Calu3 (cell line): ENCODE measurements at regions not wholly inside any gene's neighbourhood (a gene's known extent, or its start where the extent isn't known, plus 50 kb on each side); places are given as distances from the start of the nearest gene placed in this dataset.

Experiments used
- BruUV-seq: library from RNA; stranded (reverse); fragments of 400-500 nt; replicated peaks from 2 replicates; lab custom pipeline; 2021; lab: Mats Ljungman, UMichigan
- CTCF ChIA-PET: fragments of 300-600 bp; sonication (Branson Sonifier 250); formaldehyde crosslinking; loops from one replicate; lab custom pipeline; 2022; ENCODE audit warnings: antibody characterized with exemption; lab: Charles Lee
- DNase-seq: peaks from one replicate; pipeline ENCODE4 v3.0.0; 2022
- H3K27ac Mint-ChIP-seq: one replicate; pipeline ENCODE4 v1.8.0; 2022; ENCODE audit warnings: mixed read lengths; ENCODE audit not compliant: unreplicated experiment
- H3K27me3 Mint-ChIP-seq: one replicate; pipeline ENCODE4 v1.8.0; 2022; ENCODE audit warnings: mixed read lengths; ENCODE audit not compliant: unreplicated experiment
- H3K36me3 Mint-ChIP-seq: one replicate; pipeline ENCODE4 v1.8.0; 2022; ENCODE audit warnings: mild to moderate bottlenecking, moderate library complexity, mixed read lengths; ENCODE audit not compliant: insufficient read depth, unreplicated experiment
- H3K4me1 Mint-ChIP-seq: one replicate; pipeline ENCODE4 v1.8.0; 2022; ENCODE audit warnings: mild to moderate bottlenecking, low read depth, mixed read lengths; ENCODE audit not compliant: unreplicated experiment
- H3K4me3 Mint-ChIP-seq: one replicate; pipeline ENCODE4 v1.8.0; 2022; ENCODE audit warnings: mild to moderate bottlenecking, low read depth, moderate library complexity, mixed read lengths; ENCODE audit not compliant: unreplicated experiment
- H3K9me3 Mint-ChIP-seq: one replicate; pipeline ENCODE4 v1.8.0; 2022; ENCODE audit warnings: low read depth, mixed read lengths; ENCODE audit not compliant: unreplicated experiment
- intact Hi-C: fragments of 100-400 bp; cut with micrococcal nuclease; formaldehyde crosslinking; loops from one replicate; pipeline ENCODE4 v1.10.0; 2022; ENCODE audit not compliant: unreplicated experiment
- TF ChIP-seq, protein P1 (sequence below): fragments of 200-600 bp; IDR thresholded peaks from one replicate; pipeline ENCODE4 v1.8.0; 2022; ENCODE audit warnings: antibody characterized with exemption; ENCODE audit not compliant: unreplicated experiment

DNA sequence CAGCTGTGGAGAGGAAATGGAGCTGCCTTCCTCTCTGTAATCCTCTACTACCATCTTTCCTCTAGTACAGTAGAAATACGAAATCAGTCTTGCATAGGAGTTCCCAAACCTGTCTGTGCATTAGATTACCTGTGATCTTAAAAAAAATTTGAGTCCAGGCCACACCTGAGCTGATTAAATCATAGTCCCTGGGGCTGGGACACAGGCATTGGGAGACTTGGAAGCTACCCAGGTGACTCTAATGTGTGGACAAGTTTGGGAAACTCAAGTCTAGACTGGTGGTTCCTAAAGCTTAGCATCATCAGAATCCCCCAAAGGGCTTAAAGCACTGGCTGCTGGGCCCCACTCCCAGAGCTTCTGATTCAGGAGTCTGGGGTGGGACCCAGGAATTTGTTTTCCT lies 152.7 kb upstream of the GLI3 start:
- no peak overlapping the region for H3K4me3 Mint-ChIP-seq
- no TSS peak for BruUV-seq

DNA sequence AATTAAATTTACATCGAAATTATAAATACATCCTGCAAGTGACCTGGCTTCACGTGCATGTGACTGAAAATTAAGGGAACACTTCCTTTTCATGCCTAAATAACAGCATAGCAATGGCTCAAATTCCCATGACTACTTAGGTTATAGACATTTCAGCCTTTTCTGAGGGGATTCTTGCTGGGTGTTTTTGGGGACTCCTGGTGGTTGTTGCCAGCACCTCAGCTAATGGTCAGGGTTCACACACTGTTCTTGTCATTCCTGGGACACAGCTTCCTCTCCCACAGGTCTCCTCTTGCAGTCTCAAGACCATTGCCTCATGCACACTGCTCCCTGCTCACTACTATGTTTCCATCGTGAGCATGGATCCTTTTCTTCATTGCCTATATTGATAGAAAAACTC lies 148.9 kb upstream of the GLI3 start:
- no peaks in the 10 kb centered on the region for H3K27me3 Mint-ChIP-seq
- H3K27ac Mint-ChIP-seq: no peak overlapping the region
- H3K9me3 Mint-ChIP-seq: peaks cover 12% of the 10 kb centered on the region
- no peak for DNase-seq
- no peaks in the 10 kb centered on the region for H3K4me1 Mint-ChIP-seq
- CTCF ChIA-PET: interaction anchor here (0.6 kb wide), 1 partner anchor 63 kb away, joined by 4 read pairs; no protein-coding TSS in a partner anchor
- no TSS peak for BruUV-seq
- TF ChIP-seq, protein P1, sequence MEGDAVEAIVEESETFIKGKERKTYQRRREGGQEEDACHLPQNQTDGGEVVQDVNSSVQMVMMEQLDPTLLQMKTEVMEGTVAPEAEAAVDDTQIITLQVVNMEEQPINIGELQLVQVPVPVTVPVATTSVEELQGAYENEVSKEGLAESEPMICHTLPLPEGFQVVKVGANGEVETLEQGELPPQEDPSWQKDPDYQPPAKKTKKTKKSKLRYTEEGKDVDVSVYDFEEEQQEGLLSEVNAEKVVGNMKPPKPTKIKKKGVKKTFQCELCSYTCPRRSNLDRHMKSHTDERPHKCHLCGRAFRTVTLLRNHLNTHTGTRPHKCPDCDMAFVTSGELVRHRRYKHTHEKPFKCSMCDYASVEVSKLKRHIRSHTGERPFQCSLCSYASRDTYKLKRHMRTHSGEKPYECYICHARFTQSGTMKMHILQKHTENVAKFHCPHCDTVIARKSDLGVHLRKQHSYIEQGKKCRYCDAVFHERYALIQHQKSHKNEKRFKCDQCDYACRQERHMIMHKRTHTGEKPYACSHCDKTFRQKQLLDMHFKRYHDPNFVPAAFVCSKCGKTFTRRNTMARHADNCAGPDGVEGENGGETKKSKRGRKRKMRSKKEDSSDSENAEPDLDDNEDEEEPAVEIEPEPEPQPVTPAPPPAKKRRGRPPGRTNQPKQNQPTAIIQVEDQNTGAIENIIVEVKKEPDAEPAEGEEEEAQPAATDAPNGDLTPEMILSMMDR: no peak
- no peaks in the 10 kb centered on the region for H3K36me3 Mint-ChIP-seq
- H3K4me3 Mint-ChIP-seq: no peak overlapping the region
- intact Hi-C loops: no loop called here

More for the DNA sequence above, 152.7 kb upstream of the GLI3 start:
- intact Hi-C loops: no loop called here
- no peaks in the 10 kb centered on the region for H3K36me3 Mint-ChIP-seq
- no peaks in the 10 kb centered on the region for H3K27me3 Mint-ChIP-seq
- H3K9me3 Mint-ChIP-seq: peaks cover 8% of the 10 kb centered on the region
- CTCF ChIA-PET: no interaction called here
- DNase-seq: no peak
- TF ChIP-seq, protein P1: no peak
- no peak overlapping the region for H3K27ac Mint-ChIP-seq
- H3K4me1 Mint-ChIP-seq: no peaks in the 10 kb centered on the region

DNA sequence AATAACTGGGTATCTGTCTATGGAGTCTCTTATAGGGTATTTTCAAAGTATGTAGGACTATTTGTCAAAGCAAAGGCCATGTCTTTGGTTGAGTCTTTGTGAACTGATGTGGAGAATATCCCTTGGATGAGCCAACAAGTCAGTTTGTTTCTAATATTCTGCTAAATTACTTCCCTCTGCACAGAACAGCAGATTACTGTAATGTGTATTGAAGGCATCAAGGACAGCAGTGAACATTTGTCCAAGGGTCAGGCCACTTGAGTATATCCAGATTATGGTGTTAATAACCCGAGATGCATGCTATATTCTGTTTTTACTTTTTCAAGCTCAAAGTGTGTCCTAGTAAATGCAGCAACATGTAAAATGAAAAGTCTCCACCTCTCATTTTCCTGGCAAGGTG lies 144.2 kb upstream of the GLI3 start:
- Mint-ChIP-seq H3K4me1 (no peaks in the 10 kb centered on the region), H3K36me3 (no peaks in the 10 kb centered on the region), H3K27me3 (no peaks in the 10 kb centered on the region), H3K9me3 (peaks cover 12% of the 10 kb centered on the region), H3K4me3 (no peak overlapping the region), H3K27ac (no peak overlapping the region)
- no peak for DNase-seq
- CTCF ChIA-PET: interaction anchor here (0.7 kb wide), 1 partner anchor 11 kb away, joined by 3 read pairs; no protein-coding TSS in a partner anchor
- BruUV-seq: no TSS peak
- TF ChIP-seq, protein P1: no peak
- intact Hi-C loops: no loop called here

DNA sequence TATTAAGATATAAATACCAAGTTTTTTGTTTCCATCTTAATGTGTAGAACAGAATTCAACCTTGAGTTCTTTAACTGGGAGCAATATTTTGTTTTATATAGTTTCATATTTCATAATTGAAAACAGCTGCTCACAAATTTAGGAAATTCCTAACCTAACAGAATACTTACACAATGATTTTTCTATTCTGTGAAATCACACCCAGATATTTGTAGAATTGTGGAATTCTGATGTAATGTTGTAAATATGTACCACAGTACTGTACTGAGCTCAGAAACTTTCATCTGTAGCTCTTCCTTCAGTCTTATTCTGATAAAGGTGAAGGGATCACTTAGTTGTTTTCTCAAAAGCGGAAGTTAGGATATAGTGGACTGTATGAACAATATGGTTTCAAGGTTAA lies 143.4 kb upstream of the GLI3 start:
- intact Hi-C loops: no loop called here
- no peaks in the 10 kb centered on the region for H3K27me3 Mint-ChIP-seq
- TF ChIP-seq, protein P1: no peak
- CTCF ChIA-PET: no interaction called here
- no peak overlapping the region for H3K27ac Mint-ChIP-seq
- H3K36me3 Mint-ChIP-seq: no peaks in the 10 kb centered on the region
- peaks cover 10% of the 10 kb centered on the region for H3K9me3 Mint-ChIP-seq
- BruUV-seq: no TSS peak
- no peak overlapping the region for H3K4me3 Mint-ChIP-seq
- no peak for DNase-seq
- no peaks in the 10 kb centered on the region for H3K4me1 Mint-ChIP-seq
